Fibroblast of upper back skin (primary cell): ENCODE measurements at regions not wholly inside any gene's neighbourhood (a gene's known extent, or its start where the extent isn't known, plus 50 kb on each side); places are given as distances from the start of the nearest gene placed in this dataset.

Source experiments
- DNase-seq: peaks from one replicate; pipeline ENCODE4 v3.0.0-alpha.2; 2013

GRCh38 chr11:10358696-10359095, 53.8 kb downstream of the ADM start:
- no peak for DNase-seq

GRCh38 chr11:10359171-10359570, 54.3 kb downstream of the ADM start:
- no peak for DNase-seq

DNA sequence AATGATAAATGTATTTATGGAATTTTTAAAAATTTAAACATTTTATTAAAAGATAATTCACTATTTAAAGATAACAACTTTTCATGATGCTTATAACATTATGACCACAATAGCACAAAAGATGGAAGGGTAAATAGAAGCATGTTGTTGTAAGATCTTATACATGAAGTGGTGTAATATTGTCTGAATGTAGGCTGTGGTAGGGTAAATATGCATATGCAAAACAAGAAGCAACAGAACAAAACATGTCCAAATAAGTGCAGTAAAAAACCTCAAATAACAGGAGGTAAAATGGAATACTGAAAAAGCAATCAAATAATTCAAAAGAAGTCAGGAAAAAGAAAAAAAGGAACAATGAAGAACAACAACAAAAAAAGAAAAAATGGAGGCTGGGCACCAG, 56.0 kb downstream of the ADM start:
- no peak for DNase-seq

DNA sequence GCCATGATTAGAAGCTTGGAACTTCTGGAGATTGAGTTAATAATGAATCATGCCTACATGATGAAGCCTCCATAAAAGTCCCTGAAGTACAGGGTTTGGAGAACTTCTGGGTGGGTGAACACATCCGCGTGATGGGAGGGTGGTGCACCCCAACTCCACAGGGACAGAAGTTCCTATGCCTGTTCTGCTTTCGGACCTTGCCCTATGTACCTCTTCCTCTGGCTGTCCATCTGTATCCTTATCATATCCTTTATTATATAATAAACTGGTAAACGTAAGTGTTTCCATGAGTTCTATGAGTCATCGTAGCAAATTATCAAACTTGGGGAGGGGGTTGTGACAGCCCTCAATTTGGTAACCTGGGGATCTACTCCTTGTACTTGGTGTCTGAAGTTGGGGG, 60.2 kb downstream of the ADM start:
- no peak for DNase-seq

DNA sequence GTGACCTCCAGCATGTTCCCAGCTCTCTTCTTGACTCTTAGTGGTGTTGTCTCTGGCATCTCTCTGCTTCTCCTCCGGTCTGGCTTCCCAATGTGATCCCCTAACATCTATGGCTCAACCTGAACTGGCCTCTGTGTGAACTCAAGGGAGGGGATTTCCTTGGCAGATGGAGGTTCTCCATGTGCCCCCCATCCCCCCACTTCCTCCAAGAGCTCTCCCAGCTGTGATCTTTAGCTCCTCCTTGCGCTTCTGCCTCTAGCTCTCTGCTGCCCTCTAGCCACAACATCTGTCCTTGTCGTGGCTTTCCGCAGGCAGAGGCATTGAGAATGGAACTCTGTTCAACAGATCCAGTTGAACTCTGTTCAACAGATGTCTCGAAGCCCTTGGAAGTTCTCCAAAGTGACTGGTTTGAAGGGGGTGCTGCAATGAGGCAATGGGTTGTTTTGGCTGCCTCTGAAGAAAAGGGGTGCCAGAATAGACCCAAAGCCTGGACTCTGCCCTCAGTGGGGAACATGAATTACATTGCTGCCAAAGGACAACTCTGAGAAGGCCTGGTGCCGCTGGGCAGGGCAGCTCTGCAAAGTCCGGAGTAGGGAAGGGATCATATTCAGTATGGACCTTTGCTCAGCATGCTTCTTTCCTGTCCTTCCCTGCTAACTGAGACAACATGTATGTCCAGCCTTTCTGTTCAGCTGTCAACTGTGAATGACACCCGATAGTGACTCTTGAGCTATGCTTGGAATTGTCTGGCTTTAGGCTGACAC, 61.9 kb downstream of the ADM start:
- DNase-seq: peak; percentile 93

DNA sequence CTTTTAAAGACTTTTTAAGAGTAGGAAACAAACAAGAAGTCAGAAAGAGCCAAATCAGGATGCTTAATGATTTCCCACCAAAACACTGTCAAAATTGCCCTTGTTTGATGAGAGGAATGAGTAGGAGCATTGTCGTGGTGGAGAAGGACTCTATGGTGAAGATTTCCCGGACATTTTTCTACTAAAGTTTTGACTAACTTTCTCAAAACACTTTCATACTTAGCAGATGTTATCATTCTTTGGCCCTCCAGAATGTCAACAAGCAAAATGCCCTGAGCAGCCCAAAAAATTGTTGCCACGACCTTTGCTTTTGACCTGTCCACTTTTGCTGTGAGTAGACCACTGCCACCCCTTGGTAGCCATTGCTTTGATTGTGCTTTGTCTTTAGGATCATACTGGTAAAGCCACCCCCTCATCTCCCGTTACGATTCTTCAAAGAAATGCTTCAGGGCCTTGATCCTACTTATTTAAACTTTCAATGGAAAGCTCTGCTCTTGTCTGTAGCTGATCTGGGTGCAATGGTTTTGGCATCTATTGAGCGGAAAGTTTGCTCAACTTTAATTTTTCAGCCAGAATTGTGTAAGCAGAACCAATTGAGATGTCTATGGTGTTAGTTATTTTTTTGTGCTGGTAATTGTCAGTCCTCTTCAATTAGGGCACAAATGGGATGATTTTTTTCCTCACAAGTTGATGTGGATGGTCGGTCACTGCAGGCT, 67.2 kb downstream of the ADM start:
- no peak for DNase-seq

DNA sequence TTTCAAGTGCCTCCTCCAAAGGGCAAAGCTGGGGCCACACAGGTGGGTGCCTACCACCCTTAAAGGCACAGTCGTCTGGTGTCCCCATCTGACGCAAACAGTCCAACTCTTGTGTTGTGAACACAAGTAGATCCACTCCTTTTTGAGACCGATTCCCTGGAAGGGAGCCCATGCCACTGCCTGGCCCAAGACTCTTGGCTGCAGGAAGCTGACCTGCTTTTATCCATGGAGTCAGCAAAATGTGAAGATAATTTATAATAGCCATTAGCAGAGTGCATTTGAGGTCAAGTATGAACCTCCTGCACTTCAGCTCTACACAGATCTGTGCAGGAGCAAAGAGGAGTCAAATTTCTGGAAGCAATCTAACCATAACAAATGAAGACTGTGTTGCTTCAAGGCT, 68.5 kb downstream of the ADM start:
- peak; percentile 65 for DNase-seq

DNA sequence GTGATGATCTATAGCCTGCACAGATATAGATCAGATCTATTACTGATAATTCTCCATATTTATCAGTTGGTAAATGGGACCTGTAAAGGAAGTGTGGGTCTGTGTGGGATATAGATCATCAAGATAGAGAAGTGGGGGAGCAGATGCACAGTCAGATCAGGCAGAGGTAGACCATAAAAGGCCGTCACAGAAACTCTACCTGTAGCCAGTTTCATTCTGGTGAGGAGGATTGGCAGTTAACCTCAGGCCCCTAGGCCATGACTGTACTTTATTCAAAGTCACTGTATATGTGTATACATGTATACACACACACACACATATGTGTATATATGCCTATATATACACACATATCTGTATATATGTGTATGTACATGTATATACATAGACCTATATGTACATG, 69.1 kb downstream of the ADM start:
- DNase-seq: no peak

- DNase-seq: no peak
Observed at GRCh38 chr11:10374386-10374785, 69.5 kb downstream of the ADM start.

DNA sequence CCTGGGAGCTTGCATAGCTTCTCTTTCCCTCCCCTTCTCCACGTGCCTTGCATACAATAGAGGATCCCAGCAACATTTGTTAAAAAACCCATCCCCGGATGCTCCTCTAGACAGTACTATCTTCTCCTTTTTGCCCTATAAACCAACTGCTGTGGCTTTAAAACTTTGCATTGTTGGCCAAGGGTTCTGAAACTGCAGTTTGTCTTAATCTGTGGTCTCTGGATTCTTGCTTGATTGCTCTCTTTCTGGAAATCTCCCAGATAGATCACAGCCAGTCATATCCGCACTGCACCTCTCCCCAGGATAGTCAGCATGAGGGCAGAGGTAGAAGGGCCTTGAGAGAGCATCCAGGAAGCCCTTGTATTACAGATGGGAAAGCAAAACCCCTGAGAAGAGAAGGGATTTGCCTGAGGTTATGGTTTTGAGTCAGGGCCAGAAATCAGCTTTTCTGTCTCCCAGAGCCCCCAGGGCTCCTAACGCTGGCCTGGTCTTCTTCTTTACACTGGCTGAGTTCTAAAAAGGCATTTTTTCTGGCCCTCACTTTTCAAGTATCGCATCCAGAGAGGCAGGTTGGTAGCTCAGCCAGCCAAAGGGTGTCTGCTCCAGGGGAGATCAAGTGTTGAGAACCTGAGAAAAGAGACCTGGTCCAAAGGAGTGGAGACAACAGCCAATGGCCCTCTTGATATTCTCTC, 70.6 kb downstream of the ADM start:
- peak; percentile 99 for DNase-seq

DNA sequence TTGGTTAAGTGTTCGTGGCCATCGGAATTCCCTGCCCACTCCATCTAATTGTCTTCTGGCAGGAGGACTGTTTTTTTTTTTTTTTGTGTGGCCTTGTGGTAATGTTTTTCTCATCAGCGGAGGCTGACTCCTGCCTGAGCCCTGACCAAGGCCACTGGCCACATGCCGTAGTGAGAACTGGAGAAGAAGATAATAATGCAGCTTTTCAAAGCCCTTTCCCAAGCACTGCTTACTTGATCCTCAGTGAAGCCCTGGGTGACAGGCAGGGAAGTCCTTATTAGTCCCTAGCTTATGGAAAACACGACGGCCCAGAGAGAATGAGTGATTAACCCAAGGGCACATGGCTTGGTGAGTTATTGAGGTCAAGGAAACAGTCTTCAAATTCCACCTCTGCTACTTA, 71.2 kb downstream of the ADM start:
- DNase-seq: peak; percentile 46

DNA sequence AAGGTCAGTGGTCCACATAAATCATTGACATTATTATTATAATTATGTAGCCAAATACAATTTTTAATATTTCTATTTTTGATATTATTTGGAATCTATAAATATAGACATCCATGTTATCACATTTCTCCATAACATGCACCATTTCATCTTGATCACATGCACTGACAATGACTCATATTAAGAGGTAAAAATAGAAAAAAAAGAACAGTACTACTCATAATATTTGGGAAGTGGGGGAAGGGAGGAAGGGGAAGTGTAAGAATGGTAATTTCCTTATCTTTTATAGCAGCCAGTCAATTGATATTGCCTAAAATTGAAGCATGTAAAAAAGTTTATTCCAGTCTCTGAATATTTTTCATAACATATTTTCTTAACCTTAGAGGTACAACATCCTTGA, 72.3 kb downstream of the ADM start:
- peak; percentile 28 for DNase-seq

DNA sequence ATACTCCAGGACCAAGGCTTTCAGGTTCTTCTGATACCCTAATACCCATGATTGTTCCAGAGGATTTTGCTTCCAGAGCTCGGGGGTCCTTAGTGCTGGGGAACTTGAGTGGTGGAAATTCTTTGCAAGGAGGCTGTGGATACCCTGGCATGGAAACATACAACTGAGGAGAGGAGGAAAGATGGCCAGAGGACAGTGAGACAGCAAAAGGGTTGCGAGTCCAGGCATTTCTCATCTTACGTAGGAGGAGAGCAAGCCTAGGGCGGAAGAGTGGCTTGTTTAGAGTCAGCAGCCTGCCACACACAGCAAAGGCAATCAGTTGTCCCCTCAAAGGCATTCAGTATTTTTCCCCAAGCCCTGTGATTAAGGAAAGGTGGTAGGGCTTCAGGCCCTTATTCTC, 73.5 kb downstream of the ADM start:
- no peak for DNase-seq

GRCh38 chr11:10379022-10379421, 74.1 kb downstream of the ADM start:
- no peak for DNase-seq

DNA sequence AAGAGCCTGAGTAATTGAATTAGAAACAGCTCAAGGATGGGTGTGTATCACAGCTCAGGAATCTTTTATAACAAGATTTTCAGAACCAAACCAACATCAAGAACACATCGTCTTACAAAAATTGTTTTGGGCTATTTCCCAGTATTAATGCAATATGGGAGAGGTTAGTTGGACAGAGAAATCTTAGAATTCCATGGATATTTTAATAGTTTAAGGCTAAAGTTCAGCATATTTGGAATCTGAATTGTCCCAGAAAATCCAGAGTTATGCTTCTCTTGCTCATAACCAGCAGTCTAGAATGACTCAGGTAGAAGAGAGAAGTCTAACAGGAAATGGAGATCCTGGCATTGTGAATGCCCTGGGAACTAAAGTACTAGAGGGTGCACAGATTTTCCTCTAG, 74.6 kb downstream of the ADM start:
- peak; percentile 92 for DNase-seq

- DNase-seq: peak; percentile 30
Observed at GRCh38 chr11:10379871-10380568, 75.0 kb upstream of the AMPD3 start.

DNA sequence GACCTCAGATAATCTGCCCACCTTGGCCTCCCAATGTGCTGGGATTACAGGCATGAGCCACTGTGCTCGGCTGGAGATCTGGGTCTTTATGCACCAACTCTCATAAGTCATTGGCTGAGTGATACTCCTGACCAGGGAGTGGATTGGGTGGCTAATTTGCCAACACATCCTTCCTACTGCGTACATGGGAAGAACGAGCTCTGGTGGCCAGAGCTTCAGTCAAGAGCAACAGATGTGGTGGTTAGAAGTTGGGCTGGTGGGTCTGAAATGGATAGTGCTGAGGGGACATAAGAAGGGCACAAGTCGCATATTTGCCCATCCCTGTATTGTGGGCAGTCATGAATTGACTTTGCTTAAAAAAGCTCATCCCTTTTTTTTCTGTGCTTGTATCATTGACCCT, 74.1 kb upstream of the AMPD3 start:
- DNase-seq: no peak

DNA sequence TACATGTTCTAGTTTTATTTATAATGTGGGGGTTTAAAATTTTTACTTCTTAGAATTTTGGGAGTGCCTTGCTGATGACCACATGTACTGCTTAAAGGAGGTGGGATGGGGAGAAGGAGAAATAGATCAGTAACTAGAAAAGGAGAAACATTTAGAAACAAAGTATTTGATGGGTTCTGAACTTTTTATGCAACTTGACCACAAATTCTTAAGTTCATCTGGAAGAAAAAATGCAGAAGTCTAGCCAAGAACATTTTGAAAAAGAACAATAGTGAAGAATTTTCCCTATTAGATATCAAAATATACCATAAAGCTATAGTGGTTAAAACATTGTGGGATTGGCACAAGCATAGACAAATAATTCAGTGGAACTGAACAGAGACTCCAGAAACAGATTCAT, 73.3 kb upstream of the AMPD3 start:
- peak; percentile 91 for DNase-seq

DNA sequence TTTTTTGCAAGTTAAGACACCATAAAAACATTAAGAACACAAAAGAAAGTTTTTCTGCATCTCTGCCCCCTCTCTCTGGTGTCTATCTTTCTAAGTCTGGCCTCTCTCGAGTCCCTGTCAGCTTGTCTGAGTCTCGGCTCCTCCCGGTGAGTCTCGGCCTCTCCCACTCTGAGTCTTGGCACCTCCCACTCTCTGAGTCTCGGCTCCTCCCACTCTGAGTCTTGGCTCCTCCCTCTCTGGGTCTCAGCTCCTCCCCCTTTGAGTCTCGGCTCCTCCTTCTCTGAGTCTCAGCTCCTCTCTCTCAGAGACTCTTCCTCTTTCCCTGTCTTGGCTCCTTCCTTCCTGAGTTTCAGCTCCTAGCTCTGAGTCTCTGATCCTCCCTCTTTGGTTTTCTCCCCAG, 72.5 kb upstream of the AMPD3 start:
- no peak for DNase-seq

DNA sequence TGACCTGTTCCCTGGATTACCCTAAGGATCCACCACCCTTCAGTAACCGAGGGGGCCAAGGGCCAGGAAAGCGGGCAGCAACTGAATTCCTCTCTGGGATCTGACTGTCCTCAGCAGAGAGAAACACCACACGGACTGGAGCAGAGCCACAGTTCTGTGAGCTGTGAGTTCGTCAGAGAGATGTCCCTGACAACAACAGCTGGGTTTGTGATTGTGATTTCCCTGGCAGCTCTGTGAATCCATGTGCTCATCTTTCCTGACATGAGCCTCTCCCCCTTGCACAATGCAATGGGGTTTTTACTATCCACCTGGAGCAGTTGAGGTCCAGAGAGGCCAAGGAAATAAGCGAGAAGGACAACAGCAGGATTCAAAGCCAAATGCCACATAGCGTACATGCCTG, 69.4 kb upstream of the AMPD3 start:
- DNase-seq: peak; percentile 33

DNA sequence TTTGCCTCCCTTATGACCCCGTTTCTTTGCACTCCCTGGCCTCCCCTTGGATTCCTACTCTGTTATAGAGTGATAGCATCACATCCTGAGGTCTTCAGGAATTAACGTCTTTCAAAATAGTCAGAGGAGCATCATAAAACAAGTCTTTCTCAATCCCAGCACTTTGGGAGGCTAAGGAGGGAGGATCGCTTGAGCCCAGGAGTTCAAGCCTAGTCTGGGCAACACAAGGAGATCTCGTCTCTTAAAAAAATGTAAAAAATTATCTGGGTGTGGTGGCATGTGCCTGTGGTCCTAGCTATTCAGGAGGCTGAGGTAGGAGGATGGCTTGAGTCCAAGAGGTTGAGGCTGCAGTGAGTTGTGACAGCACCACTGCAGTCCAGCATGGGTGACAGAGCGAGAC, 68.7 kb upstream of the AMPD3 start:
- DNase-seq: no peak

- DNase-seq: no peak
Observed at GRCh38 chr11:10386861-10387205, 68.2 kb upstream of the AMPD3 start.

DNA sequence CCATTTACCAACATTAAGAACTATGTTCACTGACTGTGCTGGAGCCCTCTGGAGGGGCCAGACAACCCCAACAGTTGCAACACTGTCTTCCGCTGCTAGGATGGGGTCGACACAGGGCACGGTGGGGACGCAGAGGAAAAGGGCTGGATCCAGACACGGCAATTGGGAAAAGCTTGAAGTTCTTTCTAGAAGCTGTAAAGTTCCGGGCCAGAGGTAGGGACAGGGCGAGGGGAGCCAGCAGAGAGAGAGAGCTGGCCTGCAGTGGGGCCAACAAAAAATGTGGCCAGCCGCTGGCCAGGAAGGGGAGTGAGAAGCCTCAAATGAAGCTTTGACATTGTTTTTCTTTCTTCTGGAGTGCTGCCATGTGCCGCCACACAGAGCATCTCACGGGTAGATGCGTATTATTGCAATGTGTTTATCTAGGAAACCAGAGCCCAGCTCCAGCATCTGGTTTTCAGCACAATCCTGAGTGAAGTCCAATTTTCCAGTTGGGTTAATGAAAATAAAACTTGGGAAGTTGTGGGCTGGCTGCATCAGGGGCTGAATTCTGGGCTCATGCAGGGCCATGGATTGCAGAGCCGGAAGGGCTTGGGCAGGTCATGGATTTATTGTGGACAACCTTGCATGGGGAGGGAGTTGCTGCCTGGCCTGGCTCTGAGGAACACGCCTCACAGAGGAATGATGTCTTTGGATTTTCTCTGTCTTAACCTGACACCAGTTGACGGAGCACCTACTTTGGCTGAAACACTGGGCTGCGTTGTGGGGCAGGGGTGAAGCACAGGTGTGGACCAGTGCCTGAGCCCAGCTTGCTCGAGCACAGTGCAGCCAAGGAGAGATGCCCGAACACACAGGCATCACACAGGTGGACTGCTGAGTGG, 67.6 kb upstream of the AMPD3 start:
- DNase-seq: peak; percentile 95
